COLO668 (cell line): ENCODE measurements at regions not wholly inside any gene's neighbourhood (a gene's known extent, or its start where the extent isn't known, plus 50 kb on each side); places are given as distances from the start of the nearest gene placed in this dataset.
"Not testable (repeated sequence)": the region's sequence is repeated elsewhere in the genome, so short reads cannot be mapped to it uniquely, and the experiment has no call there.

Experiments used
- DNase-seq: peaks from one replicate; lab custom pipeline; 2025; ENCODE audit not compliant: unreplicated experiment; lab: John Stamatoyannopoulos, UW

GRCh38 chr4:71204056-71204455 is 134.8 kb upstream of the SLC4A4 start:
- no peak for DNase-seq

DNA sequence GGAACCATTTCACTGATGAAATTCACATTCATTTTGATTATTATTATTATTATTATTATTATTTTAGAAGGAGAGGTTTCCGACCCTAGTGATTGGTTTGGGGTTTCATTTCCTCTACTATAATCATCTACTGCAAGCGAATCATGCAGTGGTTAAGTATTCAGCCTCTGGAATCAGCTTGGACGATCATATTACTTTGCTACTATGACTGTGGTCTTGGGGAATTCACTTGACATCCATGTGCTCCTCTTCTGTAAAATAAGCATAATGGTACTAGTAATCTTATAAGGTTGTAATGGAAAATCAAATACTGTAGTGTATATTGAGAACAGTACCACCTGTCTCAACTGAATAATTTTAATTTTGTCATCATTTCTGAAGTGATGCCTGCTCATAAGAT is 132.1 kb upstream of the SLC4A4 start:
- DNase-seq, result no peak

DNA sequence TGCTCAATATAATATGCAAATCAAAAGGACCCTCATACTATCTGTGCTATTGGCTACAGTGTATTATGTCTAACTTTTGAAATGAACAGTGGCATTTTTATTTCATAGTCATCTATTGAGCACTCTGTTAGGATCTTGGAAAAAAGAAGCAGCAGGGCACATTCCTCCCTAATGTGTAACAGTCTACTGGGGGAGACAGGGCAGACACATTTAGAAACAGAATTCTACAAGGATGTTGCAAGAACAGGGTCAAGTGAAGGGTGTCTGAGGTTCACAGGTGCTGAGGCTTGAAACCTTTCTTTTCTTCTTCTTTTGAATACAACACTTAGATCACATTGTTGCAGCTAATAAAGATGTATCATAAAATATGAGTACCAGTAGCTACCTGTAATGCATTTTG is 129.7 kb upstream of the SLC4A4 start:
- no peak for DNase-seq

DNA sequence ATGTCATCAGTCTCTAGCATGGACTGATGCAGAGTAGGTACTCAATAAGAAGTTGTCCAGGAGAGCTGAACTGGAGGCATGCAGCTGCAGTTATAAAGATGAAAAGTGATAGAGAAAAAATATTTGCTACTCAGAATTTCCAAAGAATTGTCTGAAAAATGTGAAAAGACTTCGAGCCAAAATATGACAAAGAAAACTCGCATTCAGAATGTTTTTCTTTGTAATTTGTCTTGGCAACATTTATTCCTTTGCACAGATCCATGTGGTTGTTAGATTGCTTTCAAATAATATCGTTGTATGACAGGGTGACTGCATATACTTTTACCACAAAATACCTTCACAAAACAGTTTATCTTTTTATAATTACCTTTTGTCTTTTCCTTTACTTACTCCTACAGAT is 128.0 kb upstream of the SLC4A4 start:
- DNase-seq, result no peak

DNA sequence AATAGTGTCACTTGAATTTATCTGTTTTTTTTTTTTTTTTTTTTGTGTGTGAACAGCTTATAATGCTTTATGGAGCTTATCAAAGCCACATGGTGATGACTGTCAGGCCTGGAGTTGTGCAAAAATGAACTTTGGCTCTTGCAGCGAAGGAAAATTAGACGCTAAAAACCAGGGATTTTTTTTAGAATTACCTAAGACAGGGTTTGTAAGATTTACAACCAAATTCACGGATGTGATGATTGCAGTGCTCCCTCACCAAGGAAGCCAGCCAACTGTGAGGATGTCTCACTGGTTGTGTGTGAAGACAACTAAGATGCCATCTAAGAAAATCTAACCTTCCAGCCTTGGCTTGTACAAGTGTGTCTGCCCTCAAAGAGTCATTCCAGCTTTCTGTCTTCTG is 127.1 kb upstream of the SLC4A4 start:
- DNase-seq, result no peak

GRCh38 chr4:71212216-71212615 is 126.6 kb upstream of the SLC4A4 start:
- no peak for DNase-seq

DNA sequence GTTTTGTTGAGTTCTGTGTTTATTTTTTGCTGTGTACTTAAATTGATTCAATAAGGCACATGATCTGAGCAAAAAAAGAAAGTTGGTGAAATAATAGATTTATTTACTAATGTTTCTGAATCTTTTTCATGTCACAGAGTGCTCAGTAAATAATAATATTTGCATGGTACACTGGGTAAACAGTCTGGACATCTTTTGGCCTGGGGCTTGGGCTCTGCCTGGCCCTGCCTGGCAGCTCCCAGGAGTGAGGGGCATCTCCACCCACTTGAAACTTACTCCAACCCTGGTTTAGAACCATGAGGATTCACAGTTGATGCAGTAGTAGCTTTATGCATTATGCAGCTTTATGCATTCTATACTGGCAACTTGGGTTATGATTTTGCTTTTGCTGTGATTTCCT is 124.2 kb upstream of the SLC4A4 start:
- DNase-seq, result no peak

- no peak for DNase-seq
These were observed 122.4 kb upstream of the SLC4A4 start for GRCh38 chr4:71216316-71216959.

GRCh38 chr4:71217688-71218087 is 121.1 kb upstream of the SLC4A4 start:
- DNase-seq, result no peak

DNA sequence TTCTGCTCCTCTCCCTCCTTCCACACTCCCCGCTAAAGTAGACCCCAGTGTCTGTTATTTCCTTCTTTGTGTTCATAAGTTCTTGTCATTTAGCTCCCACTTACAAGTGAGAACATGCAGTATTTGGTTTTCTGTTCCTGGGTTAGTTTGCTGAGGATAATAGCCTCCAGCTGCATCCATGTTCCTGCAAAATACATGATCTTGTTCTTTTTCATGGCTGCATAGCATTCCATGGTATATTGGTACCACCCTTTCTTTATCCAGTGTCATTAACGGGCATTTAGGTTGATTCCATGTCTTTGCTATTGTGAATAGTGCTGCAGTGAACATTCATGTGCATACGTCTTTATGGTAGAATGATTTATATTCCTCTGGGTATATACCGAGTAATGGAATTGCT is 118.0 kb upstream of the SLC4A4 start:
- DNase-seq, result not testable (repeated sequence)

DNA sequence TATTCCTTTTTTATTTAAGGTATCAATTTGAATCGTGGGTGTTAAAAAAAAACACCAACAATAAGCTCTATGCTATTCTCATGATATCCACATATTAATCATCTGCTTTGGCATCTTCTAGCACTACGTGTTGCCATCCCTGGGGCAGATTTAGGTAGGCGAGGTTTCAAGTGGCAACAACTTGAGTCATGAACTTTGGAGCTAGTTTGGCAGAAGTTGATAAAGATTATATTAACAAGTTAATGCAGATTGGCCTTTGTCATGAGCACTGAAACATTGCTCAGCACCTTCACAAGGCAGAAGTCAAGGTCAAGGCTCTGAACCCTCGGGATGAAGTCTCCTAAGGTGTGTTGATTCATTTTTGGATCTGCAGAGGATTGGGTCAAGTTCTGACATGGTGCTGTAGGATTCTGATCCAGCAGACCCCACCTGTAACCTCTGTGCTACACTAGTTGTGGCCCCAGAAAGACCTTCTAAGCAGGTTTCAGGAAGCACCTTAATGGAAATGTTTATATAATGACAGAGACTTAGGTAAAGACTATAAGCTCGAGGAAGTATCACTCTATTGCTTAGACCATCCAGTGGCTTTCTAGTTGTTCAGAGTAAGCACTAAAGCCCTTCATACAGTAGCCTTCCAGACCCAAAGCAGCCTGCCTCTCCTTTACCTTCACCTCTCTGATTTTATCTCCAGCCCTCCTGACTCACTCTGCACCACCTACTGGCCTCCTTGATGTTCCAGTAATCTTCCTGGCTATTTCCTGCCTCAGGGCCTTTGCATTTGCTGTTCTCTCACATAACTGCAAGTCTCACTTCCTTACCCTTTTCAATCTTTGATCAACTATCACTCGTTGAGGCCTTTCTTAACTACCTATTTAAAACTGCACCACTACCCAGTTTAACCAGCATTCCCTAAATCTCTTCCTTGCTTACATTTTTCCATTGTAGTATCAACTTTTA is 117.0 kb upstream of the SLC4A4 start:
- DNase-seq, result no peak

DNA sequence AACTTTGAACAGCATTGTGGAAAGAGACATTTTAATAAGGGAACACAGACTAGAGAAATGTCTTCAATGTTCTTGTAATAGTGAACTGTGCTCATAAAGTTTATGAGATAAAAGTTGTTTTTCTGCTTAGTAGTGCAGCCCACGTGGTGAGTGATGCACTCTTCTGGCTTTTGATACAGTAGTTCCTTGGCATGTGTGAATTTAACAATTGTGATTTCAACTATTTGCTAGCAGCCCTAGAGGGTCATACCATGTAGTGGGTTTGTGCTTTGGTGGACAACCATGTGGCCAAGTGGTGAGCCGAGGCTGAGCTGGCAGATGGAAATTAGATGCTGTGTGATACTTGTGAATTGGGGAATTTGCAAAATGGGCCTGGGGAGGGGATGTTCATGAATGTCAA is 116.2 kb upstream of the SLC4A4 start:
- no peak for DNase-seq

GRCh38 chr4:71229477-71230270 is 109.1 kb upstream of the SLC4A4 start:
- DNase-seq, result no peak

DNA sequence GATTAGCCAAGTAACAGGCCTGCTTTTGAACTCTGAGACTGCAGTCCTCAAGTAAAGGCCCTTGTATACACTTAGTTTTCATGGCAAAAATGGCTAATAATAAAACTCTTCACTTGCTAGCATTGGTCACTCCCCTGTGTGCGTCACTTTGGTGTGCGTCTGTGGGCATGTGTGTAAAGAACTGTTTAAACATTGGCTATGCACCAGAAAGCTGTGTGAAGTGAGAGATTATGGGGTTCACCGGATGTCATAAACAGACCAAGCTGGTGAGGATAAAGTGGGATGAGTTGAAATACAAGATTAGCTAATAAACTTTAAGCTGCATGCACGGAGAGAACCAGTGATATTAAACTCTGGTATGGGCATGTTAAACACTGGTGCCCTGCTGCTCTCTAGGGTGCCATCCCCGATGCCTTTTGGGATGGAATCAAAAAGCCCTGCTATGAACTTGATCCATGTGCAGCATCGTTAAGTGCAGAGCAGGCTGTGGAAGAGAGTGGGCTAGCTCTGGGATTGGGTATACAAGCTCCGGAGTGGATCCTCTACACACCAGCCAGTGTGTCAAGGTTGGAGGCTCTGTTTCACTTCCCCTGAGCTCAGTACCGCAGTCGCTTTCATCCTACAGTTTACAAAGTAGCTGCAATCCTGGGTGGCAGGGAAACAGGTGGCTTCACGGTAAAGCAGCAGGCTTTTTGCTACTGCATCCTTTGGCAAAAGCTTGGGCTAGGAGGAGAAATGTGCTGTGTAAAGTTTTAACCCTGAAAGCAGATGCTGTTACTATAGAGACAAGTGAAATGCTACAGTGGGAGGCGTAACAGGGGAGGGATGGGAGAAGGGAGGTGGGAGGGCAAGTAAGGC is 108.3 kb upstream of the SLC4A4 start:
- no peak for DNase-seq

- no peak for DNase-seq
These were observed 107.4 kb upstream of the SLC4A4 start for GRCh38 chr4:71231129-71232055.

- DNase-seq, result no peak
These were observed 106.8 kb upstream of the SLC4A4 start for GRCh38 chr4:71232056-71232430.

- DNase-seq, result no peak
These were observed 106.0 kb upstream of the SLC4A4 start for GRCh38 chr4:71232846-71233245.

GRCh38 chr4:71235311-71236201 is 103.3 kb upstream of the SLC4A4 start:
- DNase-seq, result no peak

GRCh38 chr4:71236226-71236625 is 102.6 kb upstream of the SLC4A4 start:
- no peak for DNase-seq
